GM12878 (cell line): ENCODE measurements at regions not wholly inside any gene's neighbourhood (a gene's known extent, or its start where the extent isn't known, plus 50 kb on each side); places are given as distances from the start of the nearest gene placed in this dataset.

Experiments used
- ATAC-seq: fragments of 200-7000 bp; cut with Tn5 transposase; 3 replicates; pipeline ENCODE4 v1.9.1; 2020; ENCODE audit warnings: mild to moderate bottlenecking, moderate library complexity
- BruUV-seq: library from RNA; stranded (reverse); fragments of 400-500 nt; replicated peaks from 2 replicates; lab custom pipeline; 2021; lab: Mats Ljungman, UMichigan
- CTCF ChIA-PET: fragments of 300-600 bp; sonication (Branson Sonifier 250); formaldehyde crosslinking; extraction: SDS; loops from one replicate; lab custom pipeline; 2021; ENCODE audit warnings: inconsistent platforms; lab: Yijun Ruan, JAX
- POLR2A ChIA-PET: fragments of 350-600 bp; formaldehyde crosslinking; extraction: SDS; loops from one replicate; lab custom pipeline; 2021; ENCODE audit warnings: inconsistent platforms; lab: Charles Lee
- RAD21 ChIA-PET: fragments of 300-600 bp; sonication (Branson Sonifier 250); formaldehyde crosslinking; loops from one replicate; lab custom pipeline; 2023; ENCODE audit warnings: antibody characterized with exemption; ENCODE audit not compliant: unreplicated experiment; lab: Charles Lee
- SMC1A ChIA-PET: fragments of 300-600 bp; sonication (Branson Sonifier 250); formaldehyde crosslinking; loops from one replicate; lab custom pipeline; 2023; ENCODE audit not compliant: unreplicated experiment, uncharacterized antibody; lab: Charles Lee
- DNase-seq: peaks from one replicate; pipeline ENCODE4 v3.0.0-alpha.2; 2011; ENCODE audit warnings: low read depth, low spot score
- FAIRE-seq: peaks from 3 replicates; lab custom pipeline; 2011; peaks lifted over from hg19 to GRCh38; lab: Jason Lieb, UNC
- H2AFZ ChIP-seq: 2 replicates; pipeline ENCODE4 v1.6.0; 2011; ENCODE audit warnings: low read depth, low read length, control low read depth; ENCODE audit not compliant: control insufficient read depth
- H3K27ac ChIP-seq: 2 replicates; pipeline ENCODE4 v1.5.1; 2011; ENCODE audit warnings: control low read depth; ENCODE audit not compliant: control insufficient read depth, insufficient read depth
- H3K27me3 ChIP-seq, 2 experiments: replicated peaks in 1 of 2; 2 replicates each; pipeline versions ENCODE4 v1.6.0 to v1.6.1; 2011; ENCODE audit warnings: low read length in 1 of 2; ENCODE audit not compliant: control insufficient read depth in 2 of 2, insufficient read depth in 2 of 2
- H3K36me3 ChIP-seq, 2 experiments: 2 replicates each; pipeline ENCODE4 v1.5.1; 2011; ENCODE audit warnings: low read length in 1 of 2; ENCODE audit not compliant: control insufficient read depth in 2 of 2, insufficient read depth in 2 of 2
- H3K4me1 ChIP-seq: 2 replicates; pipeline ENCODE4 v1.6.1; 2011; ENCODE audit warnings: mild to moderate bottlenecking, low read length, moderate library complexity, mixed read lengths; ENCODE audit not compliant: control insufficient read depth, insufficient read depth
- H3K4me2 ChIP-seq: 2 replicates; pipeline ENCODE4 v1.6.0; 2011; ENCODE audit warnings: control low read depth; ENCODE audit not compliant: control insufficient read depth, insufficient read depth
- H3K4me3 ChIP-seq: fragments of 200-600 bp; sonication (generic); 2 replicates; pipeline ENCODE4 v1.5.1; 2016
- H3K79me2 ChIP-seq: 2 replicates; pipeline ENCODE4 v1.6.0; 2011; ENCODE audit warnings: low read length; ENCODE audit not compliant: control insufficient read depth, insufficient read depth
- H3K9ac ChIP-seq: 2 replicates; pipeline ENCODE4 v1.8.0; 2011; ENCODE audit warnings: low read length, control low read depth, mixed read lengths; ENCODE audit not compliant: control insufficient read depth, insufficient read depth
- H3K9me3 ChIP-seq: replicated peaks from 3 replicates; pipeline ENCODE4 v1.5.1; 2011; ENCODE audit warnings: mild to moderate bottlenecking, low read length; ENCODE audit not compliant: control insufficient read depth, insufficient read depth
- H4K20me1 ChIP-seq: 2 replicates; pipeline ENCODE4 v1.6.0; 2011; ENCODE audit not compliant: control insufficient read depth, insufficient read depth
- CHD2 ChIP-seq: IDR thresholded peaks from 2 replicates; pipeline ENCODE4 v1.6.1; 2011; ENCODE audit warnings: low read depth, low read length, improper control_type of control experiment, borderline replicate concordance
- JUNB ChIP-seq: IDR thresholded peaks from 2 replicates; pipeline ENCODE4 v1.6.1; 2016; ENCODE audit warnings: antibody characterized with exemption, mild to moderate bottlenecking
- NBN ChIP-seq: fragments of 450-650 bp; IDR thresholded peaks from 2 replicates; pipeline ENCODE4 v1.6.1; 2016
- NFIC ChIP-seq: IDR thresholded peaks from 2 replicates; pipeline ENCODE4 v1.6.1; 2012; ENCODE audit warnings: low read depth, mild to moderate bottlenecking, inconsistent platforms, low read length, moderate library complexity
- YBX1 ChIP-seq: fragments of 450-650 bp; IDR thresholded peaks from 2 replicates; pipeline ENCODE4 v1.6.1; 2016; ENCODE audit warnings: antibody characterized with exemption
- ZNF24 ChIP-seq: fragments of 450-650 bp; IDR thresholded peaks from 2 replicates; pipeline ENCODE4 v1.6.1; 2017; ENCODE audit warnings: antibody characterized with exemption, mild to moderate bottlenecking
- ZNF592 ChIP-seq: fragments of 450-650 bp; IDR thresholded peaks from 2 replicates; pipeline ENCODE4 v1.6.1; 2017; ENCODE audit warnings: mild to moderate bottlenecking, moderate library complexity
- WGBS: methylation state at CpG from one replicate; pipeline ENCODE4 v1.1.6; 2016; ENCODE audit warnings: low lambda C conversion rate; ENCODE audit not compliant: insufficient replicate concordance, insufficient coverage; ENCODE audit errors: missing lambda C conversion rate; 5-methylcytosine and 5-hydroxymethylcytosine counted together
- in situ Hi-C: fragments of 300-500 bp; cut with MboI; formaldehyde crosslinking; loops from 9 replicates; pipeline ENCODE4 v1.14.3; 2018; ENCODE audit warnings: mixed read lengths
- intact Hi-C: fragments of 100-400 bp; cut with micrococcal nuclease; formaldehyde crosslinking; loops from one replicate; pipeline ENCODE4 v1.14.2; 2022; ENCODE audit not compliant: unreplicated experiment

- 0% methylated on average over 2 of the region's 2 CpGs for WGBS
- ChIA-PET SMC1A (no interaction called here), POLR2A (no interaction called here), RAD21 (no interaction called here), CTCF (no interaction called here)
- TF ChIP-seq ZNF24 (no peak), NFIC (no peak), CHD2 (no peak), JUNB (no peak), YBX1 (no peak), ZNF592 (no peak), NBN (no peak)
- Histone ChIP-seq H3K9ac (no peak overlapping the region), H3K27me3 (no peaks in the 10 kb centered on the region), H3K36me3 (no peaks in the 10 kb centered on the region), H3K27ac (no peak overlapping the region), H3K4me2 (no peak overlapping the region), H4K20me1 (no peaks in the 10 kb centered on the region), H2AFZ (no peak overlapping the region), H3K4me1 (no peaks in the 10 kb centered on the region), H3K79me2 (no peaks in the 10 kb centered on the region), H3K4me3 (no peak overlapping the region), H3K9me3 (no peaks in the 10 kb centered on the region)
- in situ Hi-C loops: no loop called here
- FAIRE-seq (no peak), ATAC-seq (no peak), DNase-seq (no peak)
- no TSS peak for BruUV-seq
- intact Hi-C loops: no loop called here
Measured at GRCh38 chr5:13439430-13439829, 505.1 kb downstream of the DNAH5 start.
